ENCODE measurements at regions not wholly inside any gene's neighbourhood (a gene's known extent, or its start where the extent isn't known, plus 50 kb on each side); places are given as distances from the start of the nearest gene placed in this dataset.

GRCh38 chr5:62077823-62078550 is 228.0 kb upstream of the KIF2A start:
- TF ChIP-seq SUZ12 (IDR thresholded peaks at IDR 0.05; ENCODE audit: extremely low read depth, insufficient read depth, insufficient read length) (no peak), YY1 (IDR thresholded peaks at IDR 0.05; ENCODE audit: insufficient read depth, insufficient read length) (no peak), ZNF274 (IDR thresholded peaks at IDR 0.05; ENCODE audit: low read depth, low read length) (no peak)

Data from NT2/D1 (cell line).